Natural killer cell (primary cell): ENCODE measurements at regions not wholly inside any gene's neighbourhood (a gene's known extent, or its start where the extent isn't known, plus 50 kb on each side); places are given as distances from the start of the nearest gene placed in this dataset.

Experiments used
- ATAC-seq, 3 donors: fragments of 150-1000 bp in 2 of 3; fragments of 200-7000 bp in 1 of 3; cut with Tn5 transposase; 1 replicate in 1 of 3; 2 replicates in 2 of 3; pipeline ENCODE4 v1.10.0; 2021; ENCODE audit warnings: mild to moderate bottlenecking in 2 of 3, moderate library complexity in 2 of 3
- DNase-seq, 2 donors: peaks; one replicate each; pipeline versions ENCODE4 v3.0.0 to v3.0.0-alpha.2; 2013 to 2021; ENCODE audit warnings: mixed read lengths in 1 of 2
- H3K27ac ChIP-seq: one replicate; pipeline ENCODE4 v1.5.1; 2013; ENCODE audit warnings: mild to moderate bottlenecking, low read length
- H3K27me3 ChIP-seq: one replicate; pipeline ENCODE4 v1.6.1; 2013; ENCODE audit warnings: low read length; ENCODE audit not compliant: control insufficient read depth, insufficient read depth
- H3K36me3 ChIP-seq: one replicate; pipeline ENCODE4 v1.6.1; 2013; ENCODE audit warnings: low read length; ENCODE audit not compliant: control insufficient read depth, insufficient read depth
- H3K4me1 ChIP-seq: one replicate; pipeline ENCODE4 v1.6.1; 2013; ENCODE audit warnings: low read length; ENCODE audit not compliant: control insufficient read depth, insufficient read depth
- H3K4me3 ChIP-seq: one replicate; pipeline ENCODE4 v1.5.1; 2013; ENCODE audit warnings: low read length
- H3K9me3 ChIP-seq: one replicate; pipeline ENCODE4 v1.6.1; 2013; ENCODE audit warnings: low read length; ENCODE audit not compliant: control insufficient read depth, insufficient read depth
- H3K27ac Mint-ChIP-seq, 2 donors: one replicate each; pipeline ENCODE4 v1.8.0; 2022; ENCODE audit warnings: mild to moderate bottlenecking in 2 of 2, mixed read lengths in 2 of 2, moderate library complexity in 1 of 2
- H3K27me3 Mint-ChIP-seq, 2 donors: one replicate each; pipeline ENCODE4 v1.8.0; 2022; ENCODE audit warnings: low read depth in 2 of 2, mixed read lengths in 2 of 2
- H3K36me3 Mint-ChIP-seq: one replicate; pipeline ENCODE4 v1.8.0; 2022; ENCODE audit warnings: mixed read lengths
- H3K4me1 Mint-ChIP-seq, 2 donors: one replicate each; pipeline ENCODE4 v1.8.0; 2022; ENCODE audit warnings: mixed read lengths in 2 of 2
- H3K4me3 Mint-ChIP-seq: one replicate; pipeline ENCODE4 v1.8.0; 2022; ENCODE audit warnings: mild to moderate bottlenecking, moderate library complexity, mixed read lengths
- H3K9me3 Mint-ChIP-seq, 2 donors: one replicate each; pipeline ENCODE4 v1.8.0; 2022; ENCODE audit warnings: mixed read lengths in 2 of 2
- CTCF ChIP-seq: fragments of 200-600 bp; IDR thresholded peaks from one replicate; pipeline ENCODE4 v1.8.0; 2022; ENCODE audit warnings: antibody characterized with exemption
- WGBS: methylation state at CpG from one replicate; pipeline ENCODE4 v1.1.7; 2013; ENCODE audit warnings: missing lambda C conversion rate; ENCODE audit not compliant: insufficient coverage; 5-methylcytosine and 5-hydroxymethylcytosine counted together
- intact Hi-C: fragments of 100-400 bp; cut with micrococcal nuclease; formaldehyde crosslinking; loops from one replicate; pipeline ENCODE4 v1.14.2; 2022

- Mint-ChIP-seq H3K4me1 (peaks cover 0 to 4% of the 10 kb centered on the region in 2 donors), H3K27me3 (peaks cover 0 to 11% of the 10 kb centered on the region in 2 donors), H3K4me3 (no peak overlapping the region), H3K36me3 (no peaks in the 10 kb centered on the region), H3K27ac (no peak overlapping the region), H3K9me3 (peaks cover 0 to 3% of the 10 kb centered on the region in 2 donors)
- H3K9me3 ChIP-seq, result no peaks in the 10 kb centered on the region
- TF ChIP-seq CTCF, result no peak
- ATAC-seq (no peak), DNase-seq (no peak)
- H3K27me3 ChIP-seq, result no peaks in the 10 kb centered on the region
- WGBS, result 86% methylated on average over 2 of the region's 2 CpGs
- no peak overlapping the region for H3K4me3 ChIP-seq
- H3K36me3 ChIP-seq, result no peaks in the 10 kb centered on the region
- H3K4me1 ChIP-seq, result no peaks in the 10 kb centered on the region
- intact Hi-C loops, result no loop called here
- no peak overlapping the region for H3K27ac ChIP-seq
Observed at GRCh38 chr3:30222441-30222840, 384.0 kb upstream of the TGFBR2 start.

- Mint-ChIP-seq H3K4me1 (peaks cover 0 to 4% of the 10 kb centered on the region in 2 donors), H3K36me3 (no peaks in the 10 kb centered on the region), H3K27me3 (peaks cover 0 to 9% of the 10 kb centered on the region in 2 donors), H3K9me3 (no peaks in the 10 kb centered on the region), H3K4me3 (no peak overlapping the region), H3K27ac (no peak overlapping the region)
- ATAC-seq (no peak), DNase-seq (no peak)
- WGBS, result 100% methylated on average over 2 of the region's 2 CpGs
- intact Hi-C loops, result no loop called here
- H3K4me1 ChIP-seq, result no peaks in the 10 kb centered on the region
- H3K36me3 ChIP-seq, result no peaks in the 10 kb centered on the region
- no peak overlapping the region for H3K27ac ChIP-seq
- no peaks in the 10 kb centered on the region for H3K9me3 ChIP-seq
- no peak for TF ChIP-seq CTCF
- H3K27me3 ChIP-seq, result no peaks in the 10 kb centered on the region
- no peak overlapping the region for H3K4me3 ChIP-seq
Observed at GRCh38 chr3:30225021-30225420, 381.4 kb upstream of the TGFBR2 start.

GRCh38 chr3:30226601-30227151 lies 379.7 kb upstream of the TGFBR2 start:
- Histone ChIP-seq H3K27ac (no peak overlapping the region), H3K4me1 (no peaks in the 10 kb centered on the region), H3K9me3 (no peaks in the 10 kb centered on the region), H3K27me3 (no peaks in the 10 kb centered on the region), H3K4me3 (no peak overlapping the region), H3K36me3 (no peaks in the 10 kb centered on the region)
- H3K27me3 Mint-ChIP-seq, result peaks cover 0 to 9% of the 10 kb centered on the region in 2 donors
- 89% methylated on average over 7 of the region's 7 CpGs for WGBS
- intact Hi-C loops, result no loop called here
- H3K9me3 Mint-ChIP-seq, result no peaks in the 10 kb centered on the region
- ATAC-seq (no peak), DNase-seq (no peak)
- H3K4me1 Mint-ChIP-seq, result no peaks in the 10 kb centered on the region
- TF ChIP-seq CTCF, result no peak
- no peak overlapping the region for H3K27ac Mint-ChIP-seq
- no peaks in the 10 kb centered on the region for H3K36me3 Mint-ChIP-seq
- no peak overlapping the region for H3K4me3 Mint-ChIP-seq
